WI38 (cell line): ENCODE measurements at regions not wholly inside any gene's neighbourhood (a gene's known extent, or its start where the extent isn't known, plus 50 kb on each side); places are given as distances from the start of the nearest gene placed in this dataset.

Experiments used
- H3K4me3 ChIP-seq: 2 replicates; pipeline ENCODE4 v1.5.1; 2011; ENCODE audit warnings: low read depth, mild to moderate bottlenecking, control low read depth, low read length
- CTCF ChIP-seq: IDR thresholded peaks from 2 replicates; pipeline ENCODE4 v1.5.1; 2012; ENCODE audit warnings: low read depth, mild to moderate bottlenecking, control low read depth, low read length

- no peak for TF ChIP-seq CTCF
- H3K4me3 ChIP-seq: no peak overlapping the region
These were observed 53.7 kb upstream of the MAGI1 start for GRCh38 chr3:66092175-66092995.
